NCI-H1048 (cell line): ENCODE measurements at regions not wholly inside any gene's neighbourhood (a gene's known extent, or its start where the extent isn't known, plus 50 kb on each side); places are given as distances from the start of the nearest gene placed in this dataset.
"Not testable (repeated sequence)": the region's sequence is repeated elsewhere in the genome, so short reads cannot be mapped to it uniquely, and the experiment has no call there.

Experiments
- DNase-seq: peaks from one replicate; lab custom pipeline; 2025; lab: John Stamatoyannopoulos, UW

DNA sequence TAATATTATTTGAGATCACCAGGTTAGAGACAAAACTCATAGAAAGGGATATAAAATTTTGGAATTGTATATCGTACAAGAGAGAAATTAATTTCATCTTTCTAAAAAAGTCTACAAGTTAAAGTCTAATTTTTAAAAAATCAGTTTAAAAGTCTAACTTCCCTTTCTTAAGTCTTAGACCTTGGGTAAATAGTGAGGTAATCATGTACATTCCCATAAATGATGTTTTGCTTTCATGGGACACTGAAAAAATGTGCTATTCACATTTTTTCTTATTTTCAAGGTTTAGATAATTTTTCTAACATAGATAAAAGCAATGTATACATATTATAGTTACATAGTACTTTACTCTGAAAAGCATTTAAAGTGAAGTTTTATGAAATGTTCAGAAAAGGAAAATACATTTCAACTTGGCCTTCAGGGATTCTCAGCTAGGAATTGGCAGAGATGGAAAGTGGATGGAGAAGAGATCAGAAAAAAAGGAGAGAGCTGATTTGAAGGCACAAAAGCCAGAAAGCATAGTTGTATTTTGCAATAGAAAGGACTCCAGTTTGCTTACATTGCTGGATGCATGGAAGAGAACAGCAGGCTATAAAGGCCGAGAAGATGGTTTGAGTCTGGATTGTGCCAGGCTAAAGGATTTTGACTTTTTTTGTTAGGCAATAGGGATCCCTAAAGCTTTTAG, 194.0 kb downstream of the CASP12 start:
- no peak for DNase-seq

DNA sequence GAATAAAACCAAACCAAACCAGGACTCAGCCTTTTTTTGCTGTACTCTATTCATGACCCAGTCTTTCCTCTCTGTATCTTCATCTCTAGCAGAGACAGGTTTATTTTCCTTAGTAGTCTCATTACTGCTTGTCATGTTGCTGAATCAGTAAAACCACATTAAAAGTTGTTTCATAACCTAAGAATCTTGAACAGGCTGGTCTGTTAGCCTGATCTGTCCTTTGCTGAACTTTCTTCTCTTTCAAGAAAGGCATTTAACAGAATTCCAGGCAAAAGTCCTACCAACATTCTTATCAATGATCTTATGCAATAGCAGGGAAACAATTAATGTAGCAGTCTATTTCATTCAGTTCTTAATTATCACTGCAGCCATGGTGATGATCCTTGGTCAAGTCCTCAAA, 197.7 kb downstream of the CASP12 start:
- no peak for DNase-seq

DNA sequence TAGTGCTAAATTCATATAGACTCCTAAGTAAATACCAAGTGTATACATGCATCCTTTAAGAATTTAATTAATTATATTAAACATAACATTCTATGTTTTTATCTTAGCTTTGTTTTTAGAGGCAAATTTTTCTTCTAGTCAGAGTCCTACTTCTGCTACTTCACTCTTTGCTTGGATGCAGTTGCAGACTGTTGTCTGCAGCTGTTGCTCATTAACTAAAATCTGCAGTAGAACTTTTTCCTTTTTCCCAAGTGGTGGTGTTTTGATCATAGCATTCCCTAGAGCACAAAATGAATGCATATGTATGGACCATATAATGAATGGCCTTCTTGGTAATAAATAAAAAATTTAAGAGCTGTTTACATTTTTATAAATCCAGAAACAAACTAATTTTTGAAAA, 198.3 kb downstream of the CASP12 start:
- no peak for DNase-seq

DNA sequence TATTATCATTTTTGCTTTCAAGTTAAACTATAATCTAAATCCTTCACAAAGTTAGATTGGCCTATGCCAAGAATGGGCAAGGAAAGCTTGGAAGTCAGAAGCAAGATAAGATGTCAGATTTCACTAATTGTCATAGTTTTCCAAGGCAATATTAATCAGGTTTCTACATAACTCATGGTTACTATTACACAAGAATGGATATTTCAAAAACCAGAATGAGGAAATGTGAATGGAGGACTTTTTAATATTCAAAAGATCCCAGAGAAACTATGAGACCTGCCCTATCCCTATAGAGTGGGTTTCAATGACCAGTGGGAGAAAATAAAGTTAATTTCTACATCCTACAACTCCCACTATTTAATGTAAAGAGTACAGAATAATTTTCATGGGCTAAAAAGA, 203.2 kb downstream of the CASP12 start:
- no peak for DNase-seq

DNA sequence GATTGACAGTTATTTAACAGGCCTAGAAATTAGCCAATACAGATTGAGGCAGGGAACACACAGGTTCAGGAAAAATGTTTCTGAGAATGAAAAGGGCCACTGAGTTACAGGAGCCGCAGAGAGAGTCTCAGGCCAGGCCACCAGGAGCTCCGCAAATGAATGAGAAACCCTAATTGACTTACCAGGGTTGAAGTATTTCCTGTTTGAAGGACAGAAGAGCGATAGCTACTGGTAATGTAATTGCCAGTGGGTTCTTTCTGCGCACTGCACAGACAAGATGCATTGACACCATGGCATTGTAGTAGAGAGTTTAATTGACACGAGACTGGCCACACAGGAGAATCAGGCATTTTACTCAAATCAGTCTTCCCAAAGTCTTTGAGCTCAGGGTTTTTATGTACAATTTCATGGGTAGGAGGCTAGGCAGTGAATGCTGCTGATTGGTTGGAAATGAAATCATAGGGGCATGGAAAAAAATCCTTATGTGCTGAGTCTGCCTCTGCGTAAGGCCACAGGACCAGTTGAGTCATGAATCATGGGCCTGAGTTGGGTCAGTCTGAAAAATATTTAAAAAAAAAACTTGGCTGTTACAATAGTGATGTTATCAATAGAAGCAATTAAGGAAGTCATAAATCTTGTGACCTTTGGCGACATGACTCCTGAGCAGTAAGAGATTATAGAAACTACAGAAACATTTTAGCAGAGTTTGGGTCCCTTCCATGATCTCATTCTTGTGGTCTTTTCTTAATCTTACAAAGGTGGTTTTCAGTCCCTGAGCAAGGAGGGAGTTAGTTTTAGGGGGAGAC, 203.8 kb downstream of the CASP12 start:
- no peak for DNase-seq

DNA sequence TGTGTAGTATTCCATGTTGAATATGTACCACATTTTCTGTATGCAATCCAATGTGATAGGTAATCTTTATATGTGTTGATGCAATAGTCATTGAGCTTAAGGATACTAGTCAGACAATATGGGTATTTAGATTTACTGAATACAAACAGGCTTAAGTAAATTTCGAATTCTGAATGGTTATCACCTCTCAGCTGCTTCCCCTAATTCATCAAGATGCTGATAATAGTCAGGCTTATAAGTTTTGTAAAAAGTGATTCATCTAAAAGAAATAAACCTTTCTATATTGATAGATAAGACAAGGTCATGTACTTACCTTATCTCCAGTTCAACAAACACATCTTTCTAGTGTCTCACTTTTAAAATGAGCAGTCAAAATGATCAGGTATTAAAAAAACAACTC, 205.5 kb downstream of the CASP12 start:
- DNase-seq, result no peak

DNA sequence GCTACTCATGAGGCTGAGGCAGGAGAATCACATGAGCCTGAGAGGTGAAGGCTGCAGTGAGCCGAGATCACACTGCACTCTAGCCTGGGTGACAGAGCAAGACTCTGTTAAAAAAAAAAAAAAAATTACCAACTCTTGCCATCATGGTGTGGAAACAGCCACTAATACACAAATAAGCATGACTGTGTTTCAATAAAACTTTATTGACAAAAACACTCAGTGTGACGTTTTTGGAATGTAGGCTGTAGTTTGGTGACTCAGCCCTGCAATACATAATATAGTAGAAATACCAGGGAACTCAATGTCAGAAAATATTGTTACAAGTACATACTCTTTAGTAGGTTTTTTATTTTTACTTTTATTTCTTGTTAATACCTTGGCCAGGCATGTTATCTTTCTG, 207.1 kb downstream of the CASP12 start:
- no peak for DNase-seq

DNA sequence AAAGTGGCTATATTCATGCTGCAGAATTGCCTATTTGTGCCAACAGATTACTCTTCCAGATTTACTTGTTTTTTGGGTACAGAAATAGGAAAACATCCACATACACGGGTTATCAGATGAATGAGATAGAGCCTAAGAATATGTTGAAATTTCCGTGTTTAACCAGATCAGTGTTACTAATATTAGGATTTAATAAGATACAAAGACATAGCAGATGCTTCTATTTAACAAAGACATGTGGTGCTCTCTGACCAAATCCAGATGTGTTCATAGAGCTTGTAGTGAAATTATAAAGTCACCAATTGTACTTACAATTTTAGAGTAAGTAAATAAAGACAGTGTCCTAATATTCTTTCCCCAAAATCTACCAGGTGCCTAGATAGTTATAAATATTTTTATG, 208.0 kb downstream of the CASP12 start:
- DNase-seq, result no peak

DNA sequence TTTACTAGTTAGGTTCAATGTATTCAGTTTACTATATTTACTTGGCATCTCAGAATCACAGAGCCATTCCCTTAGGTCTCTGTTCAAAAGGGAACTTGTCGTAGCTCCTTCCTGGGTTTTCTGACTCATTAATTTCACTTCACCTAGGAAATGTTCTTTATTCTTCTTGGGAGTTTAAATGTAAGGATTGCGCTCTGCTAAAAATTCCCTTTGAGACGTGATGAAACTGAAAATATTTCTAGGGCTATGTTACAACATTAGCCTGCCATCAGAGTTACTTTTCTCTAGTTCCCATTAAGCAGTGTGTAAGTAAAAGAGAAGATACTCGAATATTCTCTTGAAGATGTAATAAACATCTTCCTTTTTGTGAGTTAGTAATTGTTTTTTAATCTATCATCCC, 209.5 kb downstream of the CASP12 start:
- no peak for DNase-seq

DNA sequence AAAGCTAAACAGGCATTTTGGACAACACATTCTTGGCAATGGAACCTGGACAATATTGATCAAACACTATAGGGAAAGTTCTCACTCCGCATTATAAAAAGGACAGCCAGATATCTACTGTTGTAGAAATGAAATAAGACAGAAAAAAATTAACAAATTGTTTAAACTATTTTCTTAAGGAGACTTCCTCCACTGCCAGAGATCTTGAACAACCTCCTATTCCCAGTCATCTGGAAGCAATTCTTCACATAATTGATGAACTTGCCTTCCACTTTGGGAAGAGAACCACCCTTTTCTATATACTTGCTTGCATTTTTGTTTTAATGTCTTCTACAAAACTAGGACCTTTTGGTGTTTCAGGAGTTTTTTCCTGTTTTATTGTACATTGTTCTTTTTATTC, 216.1 kb downstream of the CASP12 start:
- DNase-seq, result no peak

DNA sequence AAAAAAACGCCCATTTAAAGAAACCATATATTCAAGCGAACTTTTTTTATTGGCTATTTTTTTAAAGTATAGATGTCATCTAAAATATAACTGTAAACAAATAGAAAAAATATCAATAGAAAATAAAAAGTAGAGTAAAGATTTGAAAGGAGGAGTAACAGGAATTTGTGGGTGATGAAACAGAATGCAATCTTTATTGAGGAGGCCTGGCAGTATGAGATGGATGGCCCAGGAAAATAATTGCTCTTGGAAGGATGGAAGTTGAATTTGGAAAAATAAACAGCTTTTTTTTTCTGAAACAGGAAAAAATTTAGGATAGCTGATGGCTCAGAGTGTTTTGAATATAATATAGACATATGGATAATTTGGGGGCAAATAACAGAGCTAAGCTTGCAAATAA, 219.0 kb downstream of the CASP12 start:
- no peak for DNase-seq

DNA sequence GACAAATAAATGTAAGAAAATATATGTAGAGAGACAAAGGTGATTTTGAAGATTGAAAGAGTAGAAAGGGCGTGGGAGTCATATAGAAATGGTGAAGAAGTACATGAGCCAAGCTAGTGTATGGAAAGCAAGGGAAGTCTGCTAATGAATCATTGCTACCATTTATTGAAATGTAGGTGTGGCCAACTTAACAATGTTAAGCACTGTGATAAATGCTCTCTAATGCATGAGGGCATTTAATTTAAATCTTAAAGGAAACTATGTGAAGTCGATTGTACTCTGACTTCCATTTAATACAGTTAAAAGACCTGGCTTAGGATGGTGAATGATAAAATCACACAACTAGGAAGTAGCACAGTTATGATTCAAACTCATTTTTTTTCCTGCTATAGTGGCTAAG, 219.9 kb downstream of the CASP12 start:
- DNase-seq, result no peak

DNA sequence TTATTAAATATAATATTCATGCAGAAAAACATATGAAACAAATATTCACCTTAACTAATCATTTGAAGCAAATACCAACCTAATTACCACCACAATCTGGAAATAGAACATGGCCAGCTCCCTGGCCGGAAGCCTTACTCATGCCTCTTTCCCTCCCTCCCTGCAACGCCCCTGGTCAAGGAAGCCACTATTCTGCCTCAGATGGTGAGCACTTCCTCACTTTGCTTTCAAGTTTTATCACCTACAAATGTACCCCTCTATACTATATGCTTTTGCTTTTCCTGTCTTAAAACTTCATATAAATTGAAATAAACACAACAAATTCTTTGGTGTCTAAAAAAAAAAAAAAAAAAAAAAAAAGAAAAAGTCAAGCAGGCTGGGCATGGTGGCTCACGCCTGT, 221.2 kb downstream of the CASP12 start:
- not testable (repeated sequence) for DNase-seq

DNA sequence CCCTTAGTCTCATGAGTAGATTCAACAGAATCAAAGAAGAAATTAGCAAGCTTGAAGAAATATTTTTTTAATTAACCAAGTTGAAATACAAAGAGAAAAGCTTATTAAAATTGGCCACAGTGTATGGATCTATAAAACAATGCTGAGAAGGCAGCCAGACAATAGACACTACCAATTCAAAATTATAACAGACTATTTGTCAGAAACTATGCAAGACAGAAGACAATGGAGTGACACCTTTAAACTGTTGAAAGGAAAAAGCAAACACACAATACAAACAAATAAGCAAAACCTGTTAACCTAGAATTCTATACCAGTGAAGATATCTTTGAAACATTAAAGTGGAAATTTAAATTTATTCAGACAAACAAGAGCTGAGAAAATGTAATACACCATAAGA, 225.4 kb downstream of the CASP12 start:
- DNase-seq, result no peak

DNA sequence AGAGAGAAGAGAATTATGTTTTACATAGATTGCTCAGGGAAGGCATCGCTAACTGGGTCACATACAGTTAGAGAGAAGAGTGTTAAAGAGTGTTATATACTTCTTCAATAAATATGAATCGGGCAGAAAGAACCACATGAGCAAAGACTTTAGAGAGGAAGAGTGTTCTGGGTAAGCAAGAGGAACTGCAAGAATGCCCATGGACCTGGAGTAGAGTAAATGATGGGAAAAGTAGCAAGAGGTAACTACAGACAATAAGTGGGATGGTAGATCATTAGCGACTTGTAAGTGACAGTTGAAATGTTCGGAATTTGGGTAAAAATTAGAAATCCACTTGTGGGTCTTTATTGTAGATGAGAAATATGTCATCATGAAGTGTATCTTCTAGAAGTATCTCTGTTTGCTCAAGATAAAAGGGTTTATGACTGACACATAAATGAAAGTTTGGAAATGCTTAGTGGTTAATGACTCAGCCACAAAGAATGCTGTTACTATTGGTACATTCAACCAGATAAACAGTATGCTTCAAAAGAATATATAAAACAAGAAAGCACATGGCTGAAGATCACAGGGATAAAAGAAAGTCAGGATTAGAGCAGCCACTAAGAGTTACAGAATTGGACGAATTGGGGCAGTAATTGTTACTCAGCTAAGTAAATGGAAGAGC, 229.3 kb downstream of the CASP12 start:
- DNase-seq, result no peak

DNA sequence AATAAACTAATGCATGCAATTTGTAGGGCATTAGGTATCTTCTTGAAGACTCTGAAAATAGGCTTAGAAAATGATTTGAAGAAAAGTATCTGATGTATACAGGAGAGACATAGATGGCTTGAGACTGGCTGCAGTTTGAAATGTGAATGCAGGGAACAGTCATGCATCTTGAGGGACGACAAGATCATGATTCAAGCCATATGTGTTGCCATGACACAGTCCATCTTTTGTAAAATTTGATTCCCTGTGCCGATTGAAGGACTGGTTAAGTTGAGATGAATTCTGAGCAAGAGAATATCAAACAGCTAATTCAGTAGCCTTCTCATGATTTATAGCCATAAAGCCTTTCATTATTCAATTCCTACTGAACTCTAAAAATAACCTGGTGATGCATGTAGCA, 231.6 kb downstream of the CASP12 start:
- DNase-seq, result no peak

DNA sequence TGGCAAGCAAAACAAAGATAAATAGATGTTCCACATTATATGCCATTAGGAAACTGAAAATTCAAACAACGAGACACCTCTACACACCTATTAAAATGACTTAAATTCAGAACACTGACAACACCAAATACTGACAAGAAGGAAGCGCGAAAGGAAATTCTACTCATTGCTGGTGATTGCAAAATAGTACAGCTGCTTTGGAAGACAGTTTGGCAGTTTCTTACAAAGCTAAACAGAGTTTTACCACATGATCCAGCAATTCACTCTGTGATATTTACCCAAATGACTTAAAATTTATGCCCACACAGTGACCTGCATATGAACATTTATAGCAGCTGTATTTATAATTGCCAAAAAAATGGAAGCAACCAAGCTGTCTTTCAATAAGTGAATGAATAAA, 232.6 kb downstream of the CASP12 start:
- DNase-seq, result no peak

DNA sequence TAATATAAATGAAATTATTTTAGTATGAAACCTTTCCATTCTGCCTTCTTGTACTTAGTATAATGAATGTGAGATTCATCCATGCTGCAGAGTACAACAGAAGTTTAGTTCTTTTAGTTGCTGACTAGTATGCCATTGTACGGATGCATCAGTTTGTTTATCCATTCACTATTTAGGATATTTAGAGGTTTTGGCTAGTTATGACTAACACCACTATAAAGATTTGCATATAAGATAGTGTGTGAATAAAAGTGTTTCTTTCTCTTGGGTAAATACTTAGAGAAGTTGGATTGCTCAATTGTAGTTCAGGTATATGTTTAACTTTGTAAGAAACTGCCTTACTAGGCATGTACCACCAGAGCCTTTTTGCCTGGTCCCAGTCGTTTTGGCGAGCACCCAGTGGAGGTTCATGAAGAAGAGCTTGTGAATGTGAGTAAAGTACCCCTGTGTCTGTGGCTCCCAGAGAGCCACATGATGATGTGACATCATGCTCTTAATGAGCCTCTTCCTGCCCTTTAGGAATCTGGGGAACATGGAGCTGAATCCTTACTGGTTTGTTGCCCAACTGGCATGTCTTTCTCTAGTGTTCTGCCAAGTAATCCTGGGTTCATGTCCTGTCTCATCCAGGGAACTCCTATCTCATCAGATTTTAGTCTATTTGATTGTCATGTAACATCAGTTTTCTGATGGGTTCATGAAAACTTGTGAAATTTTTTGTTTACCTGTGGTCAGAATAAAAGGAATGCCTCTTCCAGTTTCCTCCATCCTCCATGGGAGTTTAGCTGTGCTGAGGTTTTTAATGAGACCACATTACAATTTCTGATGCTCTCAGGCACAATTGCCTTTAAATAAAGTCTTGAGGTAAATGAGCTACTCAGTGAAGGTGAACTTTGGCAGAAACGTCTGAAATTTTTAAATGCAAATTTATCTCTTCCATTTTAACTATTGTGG, 234.8 kb downstream of the CASP12 start:
- DNase-seq, result no peak

DNA sequence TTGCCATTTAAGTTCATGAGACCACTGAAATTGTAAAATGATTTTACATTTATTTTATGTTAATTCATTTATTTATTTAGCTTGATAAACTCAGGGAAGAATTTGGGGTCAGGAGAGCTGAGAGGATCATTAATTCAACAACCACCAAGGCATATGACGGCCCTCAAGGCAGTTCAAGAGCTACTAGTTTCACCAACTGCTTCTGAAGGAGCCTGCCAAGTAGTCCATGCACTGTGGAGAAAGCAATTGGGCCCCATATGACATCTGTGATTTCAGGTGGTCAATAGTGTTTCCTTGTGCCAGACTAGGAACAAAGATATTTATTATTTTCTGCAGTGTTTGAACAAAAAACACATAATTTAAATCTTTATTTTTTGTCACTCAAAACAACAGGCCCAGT, 236.4 kb downstream of the CASP12 start:
- DNase-seq, result no peak

DNA sequence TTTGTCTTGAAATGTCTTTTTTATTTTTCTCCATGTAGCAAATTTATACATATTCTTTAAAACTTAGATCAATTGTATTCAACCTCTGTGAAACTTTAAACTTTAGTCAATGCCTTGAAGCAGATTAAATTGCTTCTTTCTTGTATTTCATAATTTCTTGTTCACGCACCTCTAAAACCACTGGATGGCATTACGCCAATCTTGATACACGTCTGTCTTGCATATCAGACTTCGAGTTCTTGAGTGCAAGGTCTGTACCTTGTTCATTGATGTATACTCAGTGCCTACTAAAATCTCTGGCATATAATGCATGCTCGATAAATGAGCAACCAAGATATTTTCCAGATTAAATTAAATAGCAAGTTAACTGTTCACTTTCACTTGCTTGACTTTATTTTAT, 236.8 kb downstream of the CASP12 start:
- DNase-seq, result no peak

DNA sequence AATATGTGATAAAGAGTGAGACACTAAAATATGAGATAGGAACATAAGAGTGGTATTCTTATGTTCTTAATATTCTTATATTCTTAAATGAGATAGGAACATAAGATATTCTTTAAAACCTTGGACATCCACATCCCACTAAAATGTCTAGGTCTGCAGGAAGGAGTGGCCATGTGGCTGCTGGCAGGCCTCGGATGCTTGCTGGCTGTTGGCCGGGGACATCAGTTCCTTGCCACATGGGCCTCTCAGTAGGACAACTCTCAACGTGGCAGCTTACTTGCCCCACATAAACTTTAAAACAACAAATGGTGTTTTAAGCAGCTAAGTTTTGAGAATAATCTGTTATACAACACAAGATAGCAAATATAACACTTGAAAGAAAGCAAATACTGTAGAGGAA, 240.1 kb downstream of the CASP12 start:
- DNase-seq, result no peak

DNA sequence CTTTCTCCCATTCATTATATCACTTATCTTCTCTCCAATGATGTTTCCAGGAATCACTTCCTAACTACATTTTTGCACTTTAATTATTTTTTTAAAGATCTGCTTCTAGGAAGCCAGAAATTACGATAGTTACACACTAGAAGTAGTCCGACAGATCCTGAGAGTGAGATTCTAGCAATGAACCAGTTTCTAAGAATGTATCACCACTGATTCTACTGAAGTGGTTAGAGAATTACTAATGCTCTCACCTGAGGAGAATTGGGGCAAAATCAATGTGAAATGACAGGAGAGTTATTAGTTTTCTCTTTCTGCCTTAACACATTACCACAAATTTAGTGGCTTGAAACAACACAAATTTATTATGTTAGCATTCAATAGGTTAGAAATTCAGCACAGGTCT, 241.2 kb downstream of the CASP12 start:
- no peak for DNase-seq
